HG02870 (cell line): ENCODE measurements at regions not wholly inside any gene's neighbourhood (a gene's known extent, or its start where the extent isn't known, plus 50 kb on each side); places are given as distances from the start of the nearest gene placed in this dataset.
"Not testable (repeated sequence)": the region's sequence is repeated elsewhere in the genome, so short reads cannot be mapped to it uniquely, and the experiment has no call there.

Experiments used
- ATAC-seq: cut with Tn5 transposase; IDR thresholded peaks from one replicate; pipeline ENCODE4 v1.9.1; 2021; ENCODE audit warnings: mild to moderate bottlenecking, moderate library complexity; ENCODE audit not compliant: unreplicated experiment

GRCh38 chr17:52636443-52636842 is 477.9 kb upstream of the CA10 start:
- no peak for ATAC-seq

GRCh38 chr17:52606590-52606989 is 448.1 kb upstream of the CA10 start:
- ATAC-seq, result no peak

- ATAC-seq, result no peak
Observed at GRCh38 chr17:52606098-52606497, 447.6 kb upstream of the CA10 start.

GRCh38 chr17:52604105-52604504 is 445.6 kb upstream of the CA10 start:
- ATAC-seq, result no peak

- not testable (repeated sequence) for ATAC-seq
Observed at GRCh38 chr17:52597452-52598215, 439.1 kb upstream of the CA10 start.

- no peak for ATAC-seq
Observed at GRCh38 chr17:52594516-52594915, 436.0 kb upstream of the CA10 start.

GRCh38 chr17:52546990-52547389 is 388.5 kb upstream of the CA10 start:
- ATAC-seq, result no peak

GRCh38 chr17:52546493-52546892 is 388.0 kb upstream of the CA10 start:
- no peak for ATAC-seq

GRCh38 chr17:52537421-52537820 is 378.9 kb upstream of the CA10 start:
- no peak for ATAC-seq

GRCh38 chr17:52536489-52536888 is 378.0 kb upstream of the CA10 start:
- no peak for ATAC-seq

GRCh38 chr17:52532373-52532772 is 373.9 kb upstream of the CA10 start:
- no peak for ATAC-seq

GRCh38 chr17:52524096-52524637 is 365.7 kb upstream of the CA10 start:
- no peak for ATAC-seq

- ATAC-seq, result no peak
Observed at GRCh38 chr17:52517176-52517575, 358.7 kb upstream of the CA10 start.

GRCh38 chr17:52515927-52516326 is 357.4 kb upstream of the CA10 start:
- no peak for ATAC-seq

- no peak for ATAC-seq
Observed at GRCh38 chr17:52505601-52506000, 347.1 kb upstream of the CA10 start.

GRCh38 chr17:52504081-52504480 is 345.6 kb upstream of the CA10 start:
- ATAC-seq, result no peak

- no peak for ATAC-seq
Observed at GRCh38 chr17:52495646-52496045, 337.1 kb upstream of the CA10 start.

- ATAC-seq, result no peak
Observed at GRCh38 chr17:52482271-52482670, 323.8 kb upstream of the CA10 start.

- no peak for ATAC-seq
Observed at GRCh38 chr17:52477824-52478699, 319.5 kb upstream of the CA10 start.

- no peak for ATAC-seq
Observed at GRCh38 chr17:52476638-52477313, 318.3 kb upstream of the CA10 start.

- ATAC-seq, result no peak
Observed at GRCh38 chr17:52470553-52470952, 312.0 kb upstream of the CA10 start.
